HG03378 (cell line): ENCODE measurements at regions not wholly inside any gene's neighbourhood (a gene's known extent, or its start where the extent isn't known, plus 50 kb on each side); places are given as distances from the start of the nearest gene placed in this dataset.
"Not testable (repeated sequence)": the region's sequence is repeated elsewhere in the genome, so short reads cannot be mapped to it uniquely, and the experiment has no call there.

Experiments used
- ATAC-seq: cut with Tn5 transposase; IDR thresholded peaks from one replicate; pipeline ENCODE4 v1.9.1; 2021; ENCODE audit warnings: mild to moderate bottlenecking, moderate library complexity; ENCODE audit not compliant: unreplicated experiment

DNA sequence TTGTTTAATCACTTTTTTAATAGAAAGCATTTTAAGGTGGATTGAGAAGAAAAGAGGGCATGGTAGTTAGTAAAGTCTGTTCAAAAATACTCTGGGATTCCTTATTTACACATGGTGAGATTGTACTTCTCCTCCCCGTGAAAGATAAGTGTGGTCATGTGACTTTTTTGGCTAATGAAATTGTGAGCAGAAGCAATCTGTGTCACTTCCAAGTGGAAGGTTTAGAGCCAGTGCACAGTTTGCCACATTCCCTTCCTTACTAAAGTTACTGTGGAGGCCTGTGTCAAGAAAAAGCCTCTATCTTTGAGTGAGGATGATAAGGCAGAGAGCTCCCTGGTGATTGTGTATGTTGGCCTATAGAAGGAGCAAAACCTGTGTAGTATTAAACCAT is 471.3 kb downstream of the OMA1 start:
- ATAC-seq: no peak

DNA sequence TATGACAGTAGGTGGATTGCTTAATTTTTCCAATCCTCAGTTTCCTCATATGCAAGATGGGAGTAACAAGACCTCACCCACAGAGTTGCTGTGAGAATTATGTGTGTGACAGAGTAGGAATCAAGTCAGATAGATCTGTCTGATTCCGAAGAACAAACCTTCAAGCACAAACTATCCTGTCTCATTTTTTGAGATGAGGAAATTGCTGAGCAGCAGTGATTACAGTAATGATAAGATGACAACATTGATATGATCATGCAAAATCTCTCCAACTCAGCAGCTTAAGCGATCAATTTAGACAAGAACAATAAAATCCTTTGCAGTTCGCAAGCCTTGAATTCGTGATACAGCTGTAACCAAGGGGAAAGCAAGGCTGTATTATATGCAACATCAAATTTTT is 474.1 kb downstream of the OMA1 start:
- ATAC-seq: no peak

DNA sequence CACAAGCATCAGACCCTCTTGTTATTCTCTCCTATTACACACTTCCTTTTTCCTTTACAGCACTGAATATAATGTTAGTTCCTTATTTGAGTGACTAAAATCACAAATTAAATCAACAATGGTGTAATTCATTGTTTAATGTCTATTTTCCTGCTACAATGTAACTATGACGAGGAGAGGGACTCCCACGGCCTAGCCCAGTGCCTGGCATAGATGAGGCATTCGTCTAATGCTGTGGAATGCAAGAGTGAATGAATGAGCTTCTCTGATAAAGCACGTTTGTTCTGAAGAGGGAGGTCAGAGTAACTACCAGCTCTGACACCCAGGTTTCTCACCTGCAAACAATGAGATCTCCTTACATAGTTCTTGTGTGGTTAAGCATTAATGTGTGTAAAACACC is 479.4 kb downstream of the OMA1 start:
- no peak for ATAC-seq

DNA sequence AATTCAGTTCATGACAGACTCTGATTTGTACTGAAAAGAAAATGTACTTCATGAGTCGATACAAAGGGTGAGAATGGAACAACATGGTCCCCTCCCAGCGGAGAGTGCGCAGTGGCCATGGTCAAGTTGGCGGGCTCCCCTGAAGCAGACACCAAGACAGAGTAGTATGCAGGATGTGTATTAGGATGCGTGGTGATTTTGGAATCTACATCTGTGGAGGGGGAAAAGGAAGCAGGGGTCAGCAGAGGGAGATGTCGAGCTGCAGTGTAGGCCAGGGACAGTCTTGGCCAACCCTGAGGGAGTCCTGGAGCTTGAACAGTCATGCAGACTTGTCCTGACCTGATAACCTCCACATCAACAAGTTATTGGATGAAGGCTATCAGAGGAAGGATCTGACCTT is 481.0 kb downstream of the OMA1 start:
- ATAC-seq: no peak

DNA sequence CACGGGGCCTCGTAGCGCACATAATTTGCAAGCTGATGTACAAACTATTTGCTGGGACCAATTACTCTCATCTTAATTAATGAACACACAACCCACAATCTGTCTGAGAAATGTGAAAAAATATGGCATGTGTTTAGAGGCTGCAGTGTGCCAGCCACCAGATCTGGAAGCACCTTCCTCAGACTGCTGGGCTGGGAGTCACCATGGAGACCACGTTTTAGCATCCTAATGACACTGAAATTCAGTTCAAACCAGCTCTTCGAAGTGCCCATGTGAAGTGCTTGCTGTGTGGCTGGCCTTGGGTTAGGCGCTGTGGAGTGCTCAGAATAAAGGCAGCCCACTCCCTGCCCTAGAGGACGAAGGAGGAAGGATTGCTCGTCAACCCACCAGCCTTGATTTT is 482.4 kb downstream of the OMA1 start:
- ATAC-seq: no peak

DNA sequence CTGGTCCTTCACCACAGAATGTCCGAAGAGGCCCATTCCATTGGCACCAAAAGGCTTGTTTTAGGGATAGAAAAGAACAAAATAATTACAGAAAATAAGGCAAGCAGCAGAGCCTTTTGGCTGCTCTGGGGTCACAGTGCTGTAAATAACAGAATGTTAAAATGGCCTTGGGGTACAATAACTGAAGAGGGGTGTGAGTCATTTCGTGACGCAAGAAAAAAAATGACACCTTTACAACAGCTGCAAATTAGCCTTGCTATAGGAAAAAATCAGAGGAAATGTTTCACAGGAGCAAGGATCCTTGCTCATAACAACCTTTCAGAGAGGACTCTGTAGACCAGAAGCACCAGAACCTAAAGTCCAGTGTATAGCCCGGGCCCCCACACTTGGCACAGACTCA is 483.4 kb downstream of the OMA1 start:
- ATAC-seq: no peak

DNA sequence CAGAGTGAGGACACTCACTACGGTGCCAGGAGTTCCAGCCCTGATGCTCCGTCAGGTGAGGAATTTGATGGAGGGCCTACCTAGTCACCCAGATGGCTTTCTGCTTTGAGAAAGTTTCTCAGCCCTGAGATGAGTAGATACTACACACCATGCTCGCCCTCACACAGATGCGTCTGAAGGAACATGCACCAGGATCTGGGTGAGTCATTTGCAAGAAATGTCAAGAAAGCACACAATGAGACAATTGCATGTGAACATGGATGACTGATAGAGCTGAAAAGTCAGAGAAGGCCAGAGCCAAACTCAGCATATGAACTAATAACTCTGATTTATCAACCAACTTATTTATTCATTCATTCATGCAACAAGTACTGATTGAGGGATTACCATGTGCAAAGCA is 483.9 kb downstream of the OMA1 start:
- ATAC-seq: no peak

DNA sequence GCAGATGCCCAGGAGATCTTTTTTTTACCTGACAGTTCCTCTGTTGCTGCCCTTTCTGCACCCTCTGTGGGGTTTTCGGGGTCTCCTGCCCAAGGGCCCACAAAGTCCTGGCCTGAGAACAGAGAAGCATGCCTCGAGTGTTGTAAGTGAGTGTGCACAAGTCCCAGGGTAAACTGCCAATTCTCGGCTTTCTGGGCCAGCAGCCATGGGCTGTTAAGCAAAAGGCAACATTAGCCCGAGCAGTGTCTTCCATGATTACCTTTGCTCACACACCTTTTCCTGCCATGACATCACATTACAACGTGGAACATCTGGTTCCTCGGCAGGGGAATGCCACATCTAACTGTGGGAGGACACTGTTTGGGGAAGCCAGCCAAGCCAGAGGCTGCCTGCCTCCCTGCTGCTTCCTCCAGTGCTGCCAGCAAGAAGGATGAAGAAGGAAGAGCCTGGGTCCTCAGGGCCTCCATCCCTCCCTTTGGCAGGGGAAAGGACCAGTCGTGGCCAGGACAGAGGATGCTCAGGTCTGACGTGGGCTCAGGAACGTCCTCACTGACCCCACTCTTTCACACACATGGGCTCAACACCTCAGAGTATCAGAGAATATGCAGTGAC is 485.9 kb downstream of the OMA1 start:
- ATAC-seq: no peak

DNA sequence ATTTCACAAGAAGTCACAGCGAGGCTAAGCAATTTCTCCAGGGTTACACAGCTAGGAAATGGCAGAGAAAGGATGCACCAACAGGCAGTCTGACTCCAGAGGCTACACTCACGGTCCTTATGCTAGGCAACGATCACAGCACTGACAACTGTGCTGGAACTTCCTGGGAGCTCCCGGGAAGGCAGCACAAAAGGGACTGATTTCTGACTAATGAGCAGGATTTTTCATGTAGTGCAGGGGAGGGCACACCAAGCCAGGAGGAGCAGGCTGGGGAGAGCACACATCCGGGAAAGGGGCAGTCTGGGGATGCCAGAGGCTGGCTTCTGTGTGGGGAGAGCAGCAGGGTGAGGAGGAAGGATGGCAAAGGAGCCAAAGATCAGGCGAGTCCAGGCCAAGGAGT is 486.7 kb downstream of the OMA1 start:
- ATAC-seq: no peak

DNA sequence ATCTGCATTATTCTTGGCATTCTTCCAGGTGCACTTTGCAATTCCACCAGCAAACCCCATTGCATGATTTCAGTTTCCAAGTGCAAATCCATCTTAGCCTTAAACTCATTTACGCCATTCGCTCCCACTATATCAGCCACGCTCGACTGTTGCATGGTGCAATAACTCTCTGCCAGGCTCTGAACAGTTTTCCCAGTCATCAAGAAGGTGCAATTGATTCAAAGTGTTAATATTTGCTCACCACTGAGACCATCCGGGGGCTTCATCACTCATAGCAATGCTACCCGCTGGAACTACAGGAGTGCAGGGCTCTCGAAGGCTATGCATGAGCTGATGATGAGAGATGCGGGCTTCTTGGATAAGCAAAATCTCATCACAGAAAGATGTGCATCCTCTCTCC is 488.2 kb downstream of the OMA1 start:
- no peak for ATAC-seq

DNA sequence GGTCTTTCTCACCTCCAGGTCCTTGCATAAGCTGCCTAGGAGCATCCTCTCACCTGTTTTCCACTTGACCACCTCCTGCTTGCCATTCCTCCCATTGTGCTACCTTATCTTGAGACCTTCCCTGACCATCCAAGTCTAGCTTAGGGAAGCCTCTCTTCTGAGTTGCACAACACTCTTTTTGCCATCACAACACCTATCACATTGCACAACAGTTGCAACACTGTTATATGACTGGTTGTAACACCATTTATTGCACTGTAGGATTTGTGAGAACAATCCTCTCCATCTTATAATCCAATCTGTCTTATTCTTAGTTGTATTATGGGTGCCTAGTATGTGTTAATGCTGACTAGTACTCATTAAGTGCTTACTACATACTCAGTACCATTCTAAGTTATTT is 488.7 kb downstream of the OMA1 start:
- ATAC-seq: no peak

DNA sequence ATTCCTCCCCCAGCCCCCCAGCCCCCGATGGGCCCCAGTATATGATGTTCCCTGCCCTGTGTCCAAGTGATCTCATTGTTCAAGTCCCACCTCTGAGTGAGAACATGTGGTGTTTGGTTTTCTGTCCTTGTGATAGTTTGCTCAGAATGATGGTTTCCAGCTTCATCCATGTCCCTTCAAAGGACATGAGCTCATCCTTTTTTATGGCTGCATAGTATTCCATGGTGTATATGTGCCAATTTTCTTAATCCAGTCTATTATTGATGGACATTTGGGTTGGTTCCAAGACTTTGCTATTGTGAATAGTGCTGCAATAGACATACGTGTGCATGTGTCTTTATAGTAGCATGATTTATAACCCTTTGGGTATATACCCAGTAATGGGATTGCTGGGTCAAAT is 495.3 kb downstream of the OMA1 start:
- not testable (repeated sequence) for ATAC-seq

DNA sequence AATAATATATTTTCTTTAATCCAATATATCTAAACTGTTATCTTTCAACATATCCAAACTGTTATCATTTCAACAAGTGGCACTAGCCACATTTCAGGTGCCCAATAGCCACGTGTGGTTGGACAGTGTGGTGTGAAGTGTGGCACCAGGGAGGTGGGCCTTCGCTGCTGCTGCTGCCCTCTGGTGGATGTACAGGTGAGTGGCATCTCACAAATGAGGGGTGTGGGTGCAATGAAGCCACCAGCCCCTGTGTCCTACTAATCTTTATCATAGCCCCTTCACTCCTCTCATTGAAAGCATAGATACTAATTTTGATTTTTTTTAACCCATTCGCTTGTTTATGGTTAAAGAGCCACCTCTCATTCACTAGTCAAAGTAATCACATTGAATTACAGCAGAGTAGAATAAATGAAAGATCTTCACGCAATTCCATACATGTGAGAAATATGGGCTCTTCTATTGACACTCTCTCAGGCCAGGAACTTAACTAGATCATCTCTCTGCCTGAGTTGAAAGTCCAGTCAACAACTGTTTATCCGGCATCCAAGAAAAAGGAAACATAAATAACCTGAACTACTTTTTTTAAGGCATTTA is 499.2 kb downstream of the OMA1 start:
- no peak for ATAC-seq

DNA sequence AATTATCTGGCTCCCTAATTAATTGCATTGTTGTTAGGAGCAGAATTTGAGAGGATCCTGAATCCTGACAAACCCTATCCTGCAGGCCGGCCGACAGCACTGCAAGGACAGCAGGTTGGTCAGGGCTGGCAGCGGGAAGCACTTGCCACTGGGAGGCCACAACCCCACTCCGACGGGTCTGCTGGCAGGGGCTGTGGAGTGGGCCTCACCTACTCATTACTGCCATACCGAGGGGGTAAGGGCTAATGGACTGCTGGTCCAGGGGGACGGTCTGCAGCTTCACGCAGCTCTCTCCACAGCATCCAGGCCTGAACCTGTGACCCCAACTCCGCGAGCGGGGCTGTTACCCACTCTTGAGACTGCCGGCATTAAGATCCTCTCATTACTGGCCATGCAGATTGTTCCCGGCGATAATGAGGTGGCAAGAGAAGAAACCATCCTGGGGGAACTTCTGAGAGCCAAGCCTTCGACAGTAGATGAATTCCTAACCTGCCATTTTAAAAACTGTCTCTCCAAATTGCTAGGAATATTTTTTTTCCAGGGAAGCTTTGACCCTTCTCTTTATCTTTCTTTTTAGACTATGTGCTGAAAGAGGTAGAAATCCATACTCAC is 501.3 kb downstream of the OMA1 start:
- no peak for ATAC-seq

DNA sequence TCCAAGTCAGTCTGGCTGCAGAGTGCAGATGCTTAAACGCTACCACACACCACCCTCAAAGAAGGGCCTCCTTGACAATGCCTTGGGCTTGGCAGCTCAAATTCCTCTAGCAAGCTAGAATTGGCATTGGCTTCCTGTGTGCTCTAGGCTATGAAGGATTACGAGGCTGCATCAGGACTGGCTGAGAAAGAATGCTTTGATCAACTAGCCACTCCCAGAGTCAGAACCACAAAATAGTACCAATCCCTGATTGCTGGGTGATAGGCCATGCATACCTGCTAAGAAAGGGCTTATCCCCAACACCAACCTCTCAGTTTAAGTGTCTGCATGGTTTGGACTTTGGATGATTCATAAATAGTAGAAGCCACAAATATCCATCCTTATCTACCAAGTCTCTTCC is 504.9 kb downstream of the OMA1 start:
- no peak for ATAC-seq

DNA sequence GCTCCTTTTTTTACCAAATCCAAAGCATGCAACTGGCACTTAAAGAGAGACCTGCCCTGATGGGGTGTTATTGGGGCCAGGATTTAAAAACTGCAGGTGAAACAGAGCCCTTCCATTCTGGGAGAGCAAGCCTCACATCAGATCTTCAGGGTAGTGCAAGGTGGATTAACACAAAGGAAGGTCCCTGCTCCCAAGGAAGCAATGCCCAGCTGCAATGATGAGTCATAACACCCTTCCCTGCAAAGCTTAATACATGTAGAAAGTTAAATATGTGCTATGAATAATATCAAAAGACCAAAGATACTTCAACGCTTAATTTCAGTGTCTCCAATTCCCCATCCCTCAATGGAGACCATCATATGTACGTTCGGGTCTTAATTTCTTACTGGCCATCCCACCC is 508.0 kb downstream of the OMA1 start:
- ATAC-seq: no peak

DNA sequence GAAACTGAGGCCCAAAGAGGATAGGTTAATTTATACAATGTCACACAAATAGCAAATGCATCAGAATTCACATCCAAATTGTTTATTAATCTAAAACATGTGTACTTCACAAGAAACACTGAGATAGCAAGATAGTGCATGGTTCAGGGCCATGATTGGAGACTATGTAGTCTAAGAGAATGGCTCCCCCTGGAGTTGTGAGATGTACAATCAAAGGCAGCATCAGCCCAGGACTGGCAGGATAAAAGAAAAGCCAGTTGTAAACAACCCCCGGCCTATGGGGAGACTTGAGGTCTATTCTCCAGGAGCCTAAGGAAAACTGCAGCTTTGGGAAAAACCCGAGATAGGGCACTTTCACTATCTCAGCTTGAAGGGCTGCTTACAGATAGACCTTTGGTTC is 511.0 kb downstream of the OMA1 start:
- ATAC-seq: no peak

DNA sequence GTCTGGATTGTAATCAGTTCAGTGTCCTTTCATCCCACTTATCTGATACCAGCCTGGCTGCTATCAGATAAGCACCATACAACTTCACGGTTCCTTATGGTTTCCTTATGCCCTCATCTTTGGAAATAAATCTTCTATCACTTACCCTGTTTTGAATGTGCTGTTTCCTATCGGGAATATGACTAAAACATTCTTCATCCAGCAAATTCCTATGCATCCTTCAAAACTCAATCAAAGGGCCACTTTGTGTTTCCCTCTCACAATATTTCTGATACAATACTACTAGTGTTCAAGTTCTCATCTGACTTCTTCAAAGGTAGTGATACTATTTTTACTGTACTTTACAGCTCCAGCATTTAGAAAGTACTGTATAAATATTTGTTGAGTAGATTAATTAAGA is 513.2 kb downstream of the OMA1 start:
- no peak for ATAC-seq

DNA sequence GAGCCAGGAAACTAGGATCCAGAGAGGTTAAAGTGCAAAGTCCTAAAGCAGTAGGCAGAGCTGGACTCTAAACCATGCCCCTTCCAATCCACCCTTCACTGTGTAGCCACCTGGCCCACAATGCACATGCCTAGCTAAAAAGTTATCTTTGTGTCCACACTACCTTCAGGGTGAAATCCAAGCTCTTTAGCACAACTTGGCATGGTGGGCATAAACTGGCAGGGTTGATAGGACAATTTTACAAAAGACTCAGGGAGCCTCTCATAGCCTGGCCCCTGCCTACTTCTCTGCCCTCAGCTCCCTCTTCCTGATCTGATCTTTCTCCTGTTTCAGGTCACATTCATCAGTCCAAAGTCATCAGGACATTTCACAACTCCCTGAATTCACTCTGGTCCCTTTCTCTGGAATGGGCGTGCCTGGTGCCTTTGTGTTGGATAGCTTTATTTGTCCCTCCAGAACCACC is 513.9 kb downstream of the OMA1 start:
- no peak for ATAC-seq

DNA sequence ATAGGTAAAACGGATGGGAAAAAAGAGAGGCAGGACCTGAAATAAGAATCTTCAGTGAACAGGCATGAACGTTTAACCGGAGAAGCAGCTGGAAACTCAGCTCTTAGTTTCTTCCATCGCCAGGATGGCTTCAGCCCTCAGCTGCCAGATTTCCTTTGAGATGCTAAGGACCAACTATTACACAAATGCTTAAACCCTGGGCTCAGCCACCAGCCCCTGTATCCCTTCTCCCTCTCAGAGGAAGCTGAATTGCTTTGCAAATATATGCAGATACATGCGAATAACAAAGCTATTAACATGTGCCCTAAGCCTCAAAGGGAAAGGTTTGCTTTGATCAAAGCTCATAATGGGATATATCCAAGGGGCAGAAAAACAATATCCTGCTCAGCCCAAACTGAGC is 515.1 kb downstream of the OMA1 start:
- ATAC-seq: no peak

DNA sequence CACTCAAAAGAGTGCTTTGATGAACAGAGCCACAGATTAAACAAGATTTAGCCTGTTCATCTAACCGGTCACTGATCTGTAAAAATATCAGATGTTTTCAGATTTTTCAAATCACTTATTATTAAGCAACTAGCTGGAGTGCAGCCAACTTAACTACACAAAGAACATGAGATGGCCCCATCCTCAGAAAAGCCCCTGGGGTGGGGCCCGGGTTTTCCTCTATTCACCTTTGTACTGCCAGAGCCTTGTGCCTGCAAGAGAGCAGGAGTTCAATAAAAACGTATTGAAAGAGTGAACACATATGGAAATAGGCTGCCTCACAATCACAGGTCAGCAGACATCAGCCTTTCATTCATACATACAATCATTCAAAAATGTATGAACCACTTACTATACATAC is 516.1 kb downstream of the OMA1 start:
- no peak for ATAC-seq

DNA sequence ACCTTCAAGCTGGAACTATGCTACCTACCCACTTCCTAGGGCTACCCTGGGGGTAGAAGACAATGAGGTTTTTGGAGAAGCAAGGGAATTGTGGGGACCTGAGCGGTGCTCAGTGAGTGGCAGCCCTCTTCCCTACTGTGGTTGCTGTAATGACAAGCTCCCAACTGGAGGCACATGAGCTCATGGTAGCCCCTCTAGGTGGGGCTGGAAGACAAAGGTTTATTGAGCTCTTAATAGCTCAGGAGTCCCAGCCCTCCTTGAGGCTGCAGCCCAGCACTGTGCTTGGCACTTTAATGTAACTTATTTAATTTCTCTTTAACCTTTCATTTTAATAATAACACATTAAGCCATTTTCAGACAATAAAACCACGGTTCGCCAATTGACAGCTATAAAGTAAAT is 528.9 kb downstream of the OMA1 start:
- ATAC-seq: no peak

DNA sequence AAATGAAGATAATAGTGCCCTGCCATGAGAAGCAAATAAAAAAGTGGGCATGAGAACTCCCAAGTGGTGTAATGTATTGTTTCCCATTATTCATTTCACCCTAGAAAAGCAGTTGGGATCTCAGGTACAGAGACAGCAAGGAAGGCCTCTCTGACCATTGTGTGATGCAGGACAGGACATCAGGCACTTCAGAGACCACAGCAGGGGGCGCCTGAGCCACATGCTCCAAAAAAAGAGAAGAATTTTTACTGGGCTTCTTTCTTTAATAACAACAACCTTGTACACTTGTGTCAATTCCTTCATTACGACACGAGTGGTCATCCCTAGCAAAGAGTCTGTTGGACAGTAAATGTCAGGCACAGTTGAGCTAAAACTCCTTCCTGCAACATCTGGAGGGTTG is 533.3 kb downstream of the OMA1 start:
- ATAC-seq: no peak
